ENCODE measurements at regions not wholly inside any gene's neighbourhood (a gene's known extent, or its start where the extent isn't known, plus 50 kb on each side); places are given as distances from the start of the nearest gene placed in this dataset.

DNA sequence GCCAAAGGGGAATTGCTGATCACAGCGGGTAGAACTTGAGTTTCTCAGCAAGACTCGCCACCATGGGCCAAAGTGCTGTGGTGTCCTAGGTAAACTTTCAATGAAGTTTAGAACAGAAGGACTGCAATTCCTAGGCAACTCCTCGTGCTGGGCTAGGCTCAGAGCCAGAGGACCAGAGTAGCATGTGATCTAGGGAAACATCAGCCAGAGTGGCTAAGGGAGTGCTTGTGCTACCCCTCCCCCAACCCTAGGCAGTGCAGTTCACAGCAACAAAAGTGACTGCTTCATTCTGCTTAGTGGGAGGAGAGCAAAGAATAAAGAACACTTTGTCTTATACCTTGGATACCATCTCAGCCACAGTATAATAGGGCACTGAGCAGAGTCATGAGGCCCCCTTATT, 1658.6 kb upstream of the MIR17HG start:
- no peak overlapping the region for H2BK15ac ChIP-seq (ENCODE audit: low read depth, low read length)
- H3K56ac ChIP-seq (ENCODE audit: extremely low read depth, insufficient read depth, low read length) = no peak overlapping the region
- H4K5ac ChIP-seq (ENCODE audit: low read depth, low read length) = no peak overlapping the region
- no peak overlapping the region for H3K14ac ChIP-seq (replicated peaks; ENCODE audit: low read depth, low read length)
- H3K9me1 ChIP-seq (ENCODE audit: insufficient read depth, low read length) = no peaks in the 10 kb centered on the region
- no peak overlapping the region for H3K4ac ChIP-seq (ENCODE audit: low read depth, low read length)
- H2AK9ac ChIP-seq (replicated peaks; ENCODE audit: low read depth, low read length, poor library complexity) = no peak overlapping the region
- H3K27me3 ChIP-seq (ENCODE audit: control insufficient read depth, insufficient read depth, low read length) = no peaks in the 10 kb centered on the region
- no peak overlapping the region for H2BK20ac ChIP-seq (ENCODE audit: low read depth, low read length)
- no peaks in the 10 kb centered on the region for H3K4me1 ChIP-seq (ENCODE audit: control insufficient read depth, insufficient read depth, low read length)
- ChIA-PET POLR2A (ENCODE audit: unreplicated experiment) (no interaction called here), CTCF (no interaction called here)
- no peak for ATAC-seq (ENCODE audit: low read depth)
- H3K9ac ChIP-seq (ENCODE audit: low read depth, low read length) = no peak overlapping the region
- no peaks in the 10 kb centered on the region for H3K36me3 ChIP-seq (ENCODE audit: control insufficient read depth, insufficient read depth, low read length)
- no peaks in the 10 kb centered on the region for H4K20me1 ChIP-seq (ENCODE audit: insufficient read depth, low read length)
- H2BK5ac ChIP-seq (ENCODE audit: low read depth, low read length, poor library complexity, severe bottlenecking) = no peak overlapping the region
- H2AK5ac ChIP-seq (ENCODE audit: low read depth, low read length) = no peak overlapping the region
- H3K18ac ChIP-seq (ENCODE audit: low read depth, low read length) = no peak overlapping the region
- H3K4me3 ChIP-seq (ENCODE audit: insufficient read depth, low read depth, low read length) = no peak overlapping the region
- no peak overlapping the region for H3K4me2 ChIP-seq (ENCODE audit: low read depth, low read length)
- TF ChIP-seq RCOR1 (IDR thresholded peaks at IDR 0.05; ENCODE audit: insufficient replicate concordance, low read length) = no peak
- TF ChIP-seq RFX5 (IDR thresholded peaks at IDR 0.05; ENCODE audit: low read depth, low read length) = no peak
- TF ChIP-seq, protein P1, sequence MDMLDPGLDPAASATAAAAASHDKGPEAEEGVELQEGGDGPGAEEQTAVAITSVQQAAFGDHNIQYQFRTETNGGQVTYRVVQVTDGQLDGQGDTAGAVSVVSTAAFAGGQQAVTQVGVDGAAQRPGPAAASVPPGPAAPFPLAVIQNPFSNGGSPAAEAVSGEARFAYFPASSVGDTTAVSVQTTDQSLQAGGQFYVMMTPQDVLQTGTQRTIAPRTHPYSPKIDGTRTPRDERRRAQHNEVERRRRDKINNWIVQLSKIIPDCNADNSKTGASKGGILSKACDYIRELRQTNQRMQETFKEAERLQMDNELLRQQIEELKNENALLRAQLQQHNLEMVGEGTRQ (IDR thresholded peaks at IDR 0.05; ENCODE audit: low read depth, low read length) = no peak
- TF ChIP-seq MAZ (IDR thresholded peaks at IDR 0.05; ENCODE audit: borderline replicate concordance, low read depth, low read length) = no peak
- TF ChIP-seq RAD21 (IDR thresholded peaks at IDR 0.05; ENCODE audit: low read length) = no peak
- TF ChIP-seq, protein P2, sequence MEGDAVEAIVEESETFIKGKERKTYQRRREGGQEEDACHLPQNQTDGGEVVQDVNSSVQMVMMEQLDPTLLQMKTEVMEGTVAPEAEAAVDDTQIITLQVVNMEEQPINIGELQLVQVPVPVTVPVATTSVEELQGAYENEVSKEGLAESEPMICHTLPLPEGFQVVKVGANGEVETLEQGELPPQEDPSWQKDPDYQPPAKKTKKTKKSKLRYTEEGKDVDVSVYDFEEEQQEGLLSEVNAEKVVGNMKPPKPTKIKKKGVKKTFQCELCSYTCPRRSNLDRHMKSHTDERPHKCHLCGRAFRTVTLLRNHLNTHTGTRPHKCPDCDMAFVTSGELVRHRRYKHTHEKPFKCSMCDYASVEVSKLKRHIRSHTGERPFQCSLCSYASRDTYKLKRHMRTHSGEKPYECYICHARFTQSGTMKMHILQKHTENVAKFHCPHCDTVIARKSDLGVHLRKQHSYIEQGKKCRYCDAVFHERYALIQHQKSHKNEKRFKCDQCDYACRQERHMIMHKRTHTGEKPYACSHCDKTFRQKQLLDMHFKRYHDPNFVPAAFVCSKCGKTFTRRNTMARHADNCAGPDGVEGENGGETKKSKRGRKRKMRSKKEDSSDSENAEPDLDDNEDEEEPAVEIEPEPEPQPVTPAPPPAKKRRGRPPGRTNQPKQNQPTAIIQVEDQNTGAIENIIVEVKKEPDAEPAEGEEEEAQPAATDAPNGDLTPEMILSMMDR (conservative IDR thresholded peaks at IDR 0.05; ENCODE audit: low read depth, low read length) = no peak
- TF ChIP-seq CHD1 (IDR thresholded peaks at IDR 0.05; ENCODE audit: low read depth, low read length) = no peak
- TF ChIP-seq MAFK (IDR thresholded peaks at IDR 0.05; ENCODE audit: low read depth, low read length) = no peak
- TF ChIP-seq BHLHE40 (IDR thresholded peaks at IDR 0.05; ENCODE audit: low read depth, low read length) = no peak
- no peak for TF ChIP-seq NFE2L2 (IDR thresholded peaks at IDR 0.05; ENCODE audit: low read depth, low read length)
- TF ChIP-seq CEBPB (IDR thresholded peaks at IDR 0.05; ENCODE audit: low read depth, low read length) = no peak
- TF ChIP-seq FOS (IDR thresholded peaks at IDR 0.05; ENCODE audit: low read depth, low read length) = no peak
- H3K9me3 ChIP-seq (ENCODE audit: control insufficient read depth, insufficient read depth, low read length) = peaks cover 8% of the 10 kb centered on the region; the same call in 1 of the 2 replicates
- WGBS, 2 experiments (ENCODE audit: extremely low coverage in 2 of 2, insufficient read length in 1 of 2) = 100% methylated on average over 2 of the region's 3 CpGs; no CpG with 5 or more reads in 1 of the 2 experiments
- DNase-seq = no peak
- no peak overlapping the region for H3K27ac ChIP-seq (ENCODE audit: insufficient read depth, low read length)
- no TSS peak for BruUV-seq (replicated peaks)
- no peak overlapping the region for H4K91ac ChIP-seq (ENCODE audit: insufficient read depth, low read depth, low read length)
- H2BK120ac ChIP-seq (ENCODE audit: low read depth, low read length) = no peak overlapping the region
- H2AFZ ChIP-seq (replicated peaks; ENCODE audit: low read length, poor library complexity) = no peak overlapping the region
- H3K23ac ChIP-seq (ENCODE audit: low read depth, low read length) = no peak overlapping the region
- in situ Hi-C loops (cut with MboI; ENCODE audit: low sequenced_read_pairs) (no loop called here), intact Hi-C loops (cut with micrococcal nuclease) (no loop called here), dilution Hi-C loops (cut with HindIII; ENCODE audit: low sequenced_read_pairs, unreplicated experiment) (no loop called here)
- H4K8ac ChIP-seq (ENCODE audit: low read depth in 2 of 2, low read length in 2 of 2) = no peak overlapping the region
- H3K79me1 ChIP-seq (ENCODE audit: low read depth in 1 of 2, low read length in 2 of 2) = no peaks in the 10 kb centered on the region

All from IMR-90 (cell line).